WTC11 (cell line): ENCODE measurements at regions not wholly inside any gene's neighbourhood (a gene's known extent, or its start where the extent isn't known, plus 50 kb on each side); places are given as distances from the start of the nearest gene placed in this dataset.

Source experiments
- ATAC-seq: fragments of 200-7000 bp; cut with Tn5 transposase; 2 replicates; pipeline ENCODE4 v1.10.0; 2021; ENCODE audit warnings: mild to moderate bottlenecking, moderate library complexity
- CTCF ChIA-PET: fragments of 300-600 bp; sonication (Branson Sonifier 250); formaldehyde crosslinking; loops from one replicate; lab custom pipeline; 2021; ENCODE audit warnings: antibody characterized with exemption; lab: Charles Lee
- POLR2A ChIA-PET: fragments of 350-600 bp; sonication (Branson Sonifier 250); formaldehyde crosslinking; loops from one replicate; lab custom pipeline; 2021; ENCODE audit warnings: antibody characterized with exemption; lab: Charles Lee
- DNase-seq: peaks from one replicate; pipeline ENCODE4 v3.0.0; 2021; ENCODE audit warnings: low spot score
- H3K27ac Mint-ChIP-seq: 2 replicates; pipeline ENCODE4 v1.8.0; 2021; ENCODE audit warnings: mixed read lengths
- H3K27me3 Mint-ChIP-seq: 2 replicates; pipeline ENCODE4 v1.8.0; 2021; ENCODE audit warnings: low read depth, mild to moderate bottlenecking, moderate library complexity, mixed read lengths
- H3K36me3 Mint-ChIP-seq: 2 replicates; pipeline ENCODE4 v1.8.0; 2021; ENCODE audit warnings: mixed read lengths
- H3K4me1 Mint-ChIP-seq: 2 replicates; pipeline ENCODE4 v1.8.0; 2022; ENCODE audit warnings: mixed read lengths
- H3K4me3 Mint-ChIP-seq: 2 replicates; pipeline ENCODE4 v1.8.0; 2021; ENCODE audit warnings: mild to moderate bottlenecking, moderate library complexity, mixed read lengths
- H3K9me3 Mint-ChIP-seq: 2 replicates; pipeline ENCODE4 v1.8.0; 2021; ENCODE audit warnings: mixed read lengths
- ATF1 ChIP-seq: sonication (generic); formaldehyde crosslinking; IDR thresholded peaks from 2 replicates; pipeline ENCODE4 v1.8.1; 2023; ENCODE audit warnings: mild to moderate bottlenecking, moderate library complexity, missing genetic modification reagents
- ATF2 ChIP-seq: sonication (generic); formaldehyde crosslinking; IDR thresholded peaks from 2 replicates; pipeline ENCODE4 v1.8.1; 2022; ENCODE audit warnings: low read depth, missing genetic modification reagents, borderline replicate concordance
- ATF6 ChIP-seq: sonication (generic); formaldehyde crosslinking; IDR thresholded peaks from 2 replicates; pipeline ENCODE4 v1.8.1; 2023; ENCODE audit warnings: mild to moderate bottlenecking, missing genetic modification reagents
- CBFB ChIP-seq: sonication (generic); formaldehyde crosslinking; IDR thresholded peaks from 2 replicates; pipeline ENCODE4 v1.8.1; 2022; ENCODE audit warnings: mild to moderate bottlenecking, low read depth, missing genetic modification reagents
- E2F1 ChIP-seq: sonication (generic); formaldehyde crosslinking; IDR thresholded peaks from 2 replicates; pipeline ENCODE4 v1.8.0; 2022; ENCODE audit warnings: mild to moderate bottlenecking, missing genetic modification reagents
- EMX1 ChIP-seq: fragments of 250-450 bp; sonication (Bioruptor Pico); IDR thresholded peaks from 2 replicates; pipeline ENCODE4 v1.8.0; 2021; ENCODE audit warnings: mild to moderate bottlenecking
- PRDM15 ChIP-seq: sonication (generic); formaldehyde crosslinking; IDR thresholded peaks from 2 replicates; pipeline ENCODE4 v1.8.0; 2022; ENCODE audit warnings: missing genetic modification reagents
- PRRX2 ChIP-seq: fragments of 250-450 bp; sonication (Bioruptor Pico); IDR thresholded peaks from 2 replicates; pipeline ENCODE4 v1.8.0; 2021; ENCODE audit warnings: mild to moderate bottlenecking
- RORB ChIP-seq: fragments of 250-450 bp; sonication (Bioruptor Pico); IDR thresholded peaks from 2 replicates; pipeline ENCODE4 v1.9.0; 2021; ENCODE audit warnings: mild to moderate bottlenecking
- SMAD3 ChIP-seq: sonication (generic); formaldehyde crosslinking; IDR thresholded peaks from 2 replicates; pipeline ENCODE4 v1.8.0; 2022; ENCODE audit warnings: missing genetic modification reagents, mild to moderate bottlenecking, borderline replicate concordance
- SP1 ChIP-seq: sonication (generic); formaldehyde crosslinking; conservative IDR thresholded peaks from 2 replicates; pipeline ENCODE4 v1.8.1; 2022; ENCODE audit warnings: missing genetic modification reagents
- TEAD1 ChIP-seq: sonication (generic); formaldehyde crosslinking; IDR thresholded peaks from 2 replicates; pipeline ENCODE4 v1.8.0; 2022; ENCODE audit warnings: mild to moderate bottlenecking, missing genetic modification reagents
- USF2 ChIP-seq: sonication (generic); formaldehyde crosslinking; IDR thresholded peaks from 2 replicates; pipeline ENCODE4 v1.8.1; 2023; ENCODE audit warnings: mild to moderate bottlenecking, missing genetic modification reagents, moderate library complexity
- ZBTB43 ChIP-seq: sonication (generic); formaldehyde crosslinking; IDR thresholded peaks from 2 replicates; pipeline ENCODE4 v1.8.1; 2023; ENCODE audit warnings: mild to moderate bottlenecking, missing genetic modification reagents
- ZNF121 ChIP-seq: sonication (generic); formaldehyde crosslinking; IDR thresholded peaks from 2 replicates; pipeline ENCODE4 v1.8.0; 2023; ENCODE audit warnings: missing genetic modification reagents
- ZNF263 ChIP-seq: sonication (generic); formaldehyde crosslinking; IDR thresholded peaks from 2 replicates; pipeline ENCODE4 v1.8.1; 2022; ENCODE audit warnings: low read depth, mild to moderate bottlenecking, moderate library complexity, missing genetic modification reagents
- ZNF281 ChIP-seq: sonication (generic); formaldehyde crosslinking; IDR thresholded peaks from 2 replicates; pipeline ENCODE4 v1.8.0; 2023; ENCODE audit warnings: mild to moderate bottlenecking, missing genetic modification reagents
- ZNF425 ChIP-seq: fragments of 250-450 bp; sonication (Bioruptor Pico); conservative IDR thresholded peaks from 2 replicates; pipeline ENCODE4 v1.9.0; 2021; ENCODE audit warnings: mild to moderate bottlenecking

- TF ChIP-seq USF2 (no peak), TEAD1 (CRISPR knock-in tag) (no peak), ATF6 (no peak), SMAD3 (no peak), ZNF121 (CRISPR knock-in tag) (no peak), ATF2 (CRISPR knock-in tag) (no peak), PRDM15 (CRISPR knock-in tag) (no peak), RORB (no peak), ZNF425 (CRISPR knock-in tag) (no peak), ZNF281 (CRISPR knock-in tag) (no peak), PRRX2 (CRISPR knock-in tag) (no peak), ZNF263 (no peak), ATF1 (CRISPR knock-in tag) (no peak)
Observed at GRCh38 chr6:134835993-134836392, 113.9 kb downstream of the ALDH8A1 start (continued).

GRCh38 chr6:134830940-134831339, 119.0 kb downstream of the ALDH8A1 start:
- CTCF ChIA-PET: no interaction called here
- DNase-seq: no peak
- no peaks in the 10 kb centered on the region for H3K27me3 Mint-ChIP-seq
- no peak overlapping the region for H3K4me3 Mint-ChIP-seq
- no peaks in the 10 kb centered on the region for H3K36me3 Mint-ChIP-seq
- ATAC-seq: no peak
- POLR2A ChIA-PET: no interaction called here
- H3K9me3 Mint-ChIP-seq: peaks cover 13% of the 10 kb centered on the region; the same call in 1 of the 2 replicates
- peaks cover 6% of the 10 kb centered on the region for H3K4me1 Mint-ChIP-seq
- H3K27ac Mint-ChIP-seq: no peak overlapping the region
- TF ChIP-seq ZNF281 (CRISPR knock-in tag): no peak
- no peak for TF ChIP-seq SP1 (CRISPR knock-in tag)
- TF ChIP-seq E2F1 (CRISPR knock-in tag): no peak
- TF ChIP-seq CBFB: no peak
- no peak for TF ChIP-seq EMX1 (CRISPR knock-in tag)
- no peak for TF ChIP-seq ATF1 (CRISPR knock-in tag)
- no peak for TF ChIP-seq ZBTB43 (CRISPR knock-in tag)
